ENCODE measurements at regions not wholly inside any gene's neighbourhood (a gene's known extent, or its start where the extent isn't known, plus 50 kb on each side); places are given as distances from the start of the nearest gene placed in this dataset.

GRCh38 chr3:153348457-153349107 is 186.6 kb downstream of the RAP2B start:
- H3K36me3 ChIP-seq (ENCODE audit: low read depth, missing control alignments), result no peaks in the 10 kb centered on the region
- H3K27me3 ChIP-seq, result no peaks in the 10 kb centered on the region
- no peaks in the 10 kb centered on the region for H3K9me3 ChIP-seq
- H3K27ac ChIP-seq, result no peak overlapping the region
- no peak for DNase-seq
- H3K4me3 ChIP-seq, result no peak overlapping the region
- H3K4me1 ChIP-seq, result no peaks in the 10 kb centered on the region
- TF ChIP-seq CTCF (IDR thresholded peaks at IDR 0.05) (no peak), POLR2A (IDR thresholded peaks at IDR 0.05) (no peak)
- 60 to 65% methylated on average over 2 of the region's 2 CpGs for WGBS, 2 donors
- intact Hi-C loops (cut with DNase I; ENCODE audit: low total_unique reads), result no loop called here

GRCh38 chr3:153349108-153349499 is 187.1 kb downstream of the RAP2B start:
- no peak overlapping the region for H3K27ac ChIP-seq
- H3K4me1 ChIP-seq, result peaks cover 2% of the 10 kb centered on the region
- 100% methylated on average over 1 of the region's 1 CpG for WGBS, 2 donors
- H3K9me3 ChIP-seq, result no peaks in the 10 kb centered on the region
- DNase-seq, result no peak
- H3K36me3 ChIP-seq (ENCODE audit: low read depth, missing control alignments), result no peaks in the 10 kb centered on the region
- intact Hi-C loops (cut with DNase I; ENCODE audit: low total_unique reads), result no loop called here
- no peaks in the 10 kb centered on the region for H3K27me3 ChIP-seq
- no peak overlapping the region for H3K4me3 ChIP-seq
- no peak for TF ChIP-seq CTCF (IDR thresholded peaks at IDR 0.05)
- TF ChIP-seq POLR2A (IDR thresholded peaks at IDR 0.05), result no peak

GRCh38 chr3:153350420-153350819 is 188.4 kb downstream of the RAP2B start:
- no peak overlapping the region for H3K4me3 ChIP-seq
- H3K9me3 ChIP-seq, result no peaks in the 10 kb centered on the region
- TF ChIP-seq POLR2A (IDR thresholded peaks at IDR 0.05) (no peak), CTCF (IDR thresholded peaks at IDR 0.05) (no peak)
- peaks cover 7% of the 10 kb centered on the region for H3K4me1 ChIP-seq
- no peaks in the 10 kb centered on the region for H3K27me3 ChIP-seq
- no peaks in the 10 kb centered on the region for H3K36me3 ChIP-seq (ENCODE audit: low read depth, missing control alignments)
- no peak for DNase-seq
- intact Hi-C loops (cut with DNase I; ENCODE audit: low total_unique reads), result no loop called here
- H3K27ac ChIP-seq, result no peak overlapping the region
- 86 to 93% methylated on average over 2 of the region's 2 CpGs for WGBS, 2 donors

GRCh38 chr3:153354641-153355040 is 192.6 kb downstream of the RAP2B start:
- Histone ChIP-seq H3K4me3 (no peak overlapping the region), H3K9me3 (no peaks in the 10 kb centered on the region), H3K27me3 (no peaks in the 10 kb centered on the region), H3K4me1 (peaks cover 8% of the 10 kb centered on the region), H3K27ac (no peak overlapping the region), H3K36me3 (ENCODE audit: low read depth, missing control alignments) (no peaks in the 10 kb centered on the region)
- intact Hi-C loops (cut with DNase I; ENCODE audit: low total_unique reads), result no loop called here
- peak; percentile 40 for DNase-seq
- 58 to 59% methylated on average over 1 of the region's 1 CpG for WGBS, 2 donors
- TF ChIP-seq POLR2A (IDR thresholded peaks at IDR 0.05), result no peak
- TF ChIP-seq CTCF (IDR thresholded peaks at IDR 0.05), result no peak

GRCh38 chr3:153355559-153355958 is 193.5 kb downstream of the RAP2B start:
- H3K36me3 ChIP-seq (ENCODE audit: low read depth, missing control alignments), result no peaks in the 10 kb centered on the region
- DNase-seq, result no peak
- H3K4me3 ChIP-seq, result no peak overlapping the region
- TF ChIP-seq CTCF (IDR thresholded peaks at IDR 0.05), result no peak
- no peak for TF ChIP-seq POLR2A (IDR thresholded peaks at IDR 0.05)
- H3K4me1 ChIP-seq, result peaks cover 8% of the 10 kb centered on the region
- intact Hi-C loops (cut with DNase I; ENCODE audit: low total_unique reads), result no loop called here
- no peaks in the 10 kb centered on the region for H3K9me3 ChIP-seq
- 68 to 100% methylated on average over 1 of the region's 1 CpG for WGBS, 2 donors
- peak overlapping the region in 1 of 2 donors; percentile 34 for H3K27ac ChIP-seq
- H3K27me3 ChIP-seq, result no peaks in the 10 kb centered on the region

Measured in testis (tissue), 2 donors.